Lower leg skin (tissue), 4 donors: ENCODE measurements at regions not wholly inside any gene's neighbourhood (a gene's known extent, or its start where the extent isn't known, plus 50 kb on each side); places are given as distances from the start of the nearest gene placed in this dataset.

Experiments used
- DNase-seq, 2 donors: peaks; one replicate each; pipeline ENCODE4 v3.0.0-alpha.2; 2019; ENCODE audit warnings: low spot score in 2 of 2
- H3K4me3 ChIP-seq: fragments of 200-600 bp; sonication (generic); 2 replicates; pipeline ENCODE4 v1.5.1; 2017; ENCODE audit warnings: mild to moderate bottlenecking, low read depth; ENCODE audit not compliant: poor library complexity, severe bottlenecking
- POLR2A ChIP-seq, 2 donors: fragments of 450-650 bp; IDR thresholded peaks; one replicate each; pipeline ENCODE4 v1.6.1; 2016 to 2017; ENCODE audit warnings: antibody characterized with exemption in 2 of 2, mild to moderate bottlenecking in 1 of 2, moderate library complexity in 1 of 2
- WGBS, 2 donors: methylation state at CpG; one replicate each; pipeline ENCODE4 v1.1.5; 2018; 5-methylcytosine and 5-hydroxymethylcytosine counted together
- intact Hi-C: fragments of 100-400 bp; cut with DNase I; formaldehyde crosslinking; loops from one replicate; pipeline ENCODE4 v1.15.0; 2023; ENCODE audit warnings: low total_unique reads
- TF ChIP-seq, protein P1 (sequence below), 3 donors: fragments of 450-650 bp; IDR thresholded peaks; one replicate each; pipeline ENCODE4 v1.5.1; 2016; ENCODE audit warnings: antibody characterized with exemption in 3 of 3, mild to moderate bottlenecking in 3 of 3, moderate library complexity in 2 of 3

DNA sequence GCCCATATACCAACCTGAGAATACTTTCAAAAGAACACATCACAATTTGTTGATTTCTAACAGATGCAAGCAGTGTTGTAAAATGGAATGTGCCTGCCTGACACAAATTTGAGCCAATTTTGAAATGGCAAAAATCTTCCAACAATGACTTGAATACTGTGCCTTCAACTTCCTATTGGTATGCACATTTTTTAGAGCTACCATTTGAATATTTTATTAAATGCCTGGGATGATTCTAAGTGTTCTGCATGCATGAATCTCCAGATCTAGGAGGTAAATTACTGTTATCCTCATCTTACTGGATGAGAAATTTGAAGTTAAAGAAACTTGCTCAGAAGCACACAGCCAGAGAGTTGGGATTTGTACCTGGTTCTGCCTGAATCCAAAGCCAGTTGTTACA lies 282.8 kb upstream of the LRRN1 start:
- DNase-seq: no peak
- TF ChIP-seq, protein P1, sequence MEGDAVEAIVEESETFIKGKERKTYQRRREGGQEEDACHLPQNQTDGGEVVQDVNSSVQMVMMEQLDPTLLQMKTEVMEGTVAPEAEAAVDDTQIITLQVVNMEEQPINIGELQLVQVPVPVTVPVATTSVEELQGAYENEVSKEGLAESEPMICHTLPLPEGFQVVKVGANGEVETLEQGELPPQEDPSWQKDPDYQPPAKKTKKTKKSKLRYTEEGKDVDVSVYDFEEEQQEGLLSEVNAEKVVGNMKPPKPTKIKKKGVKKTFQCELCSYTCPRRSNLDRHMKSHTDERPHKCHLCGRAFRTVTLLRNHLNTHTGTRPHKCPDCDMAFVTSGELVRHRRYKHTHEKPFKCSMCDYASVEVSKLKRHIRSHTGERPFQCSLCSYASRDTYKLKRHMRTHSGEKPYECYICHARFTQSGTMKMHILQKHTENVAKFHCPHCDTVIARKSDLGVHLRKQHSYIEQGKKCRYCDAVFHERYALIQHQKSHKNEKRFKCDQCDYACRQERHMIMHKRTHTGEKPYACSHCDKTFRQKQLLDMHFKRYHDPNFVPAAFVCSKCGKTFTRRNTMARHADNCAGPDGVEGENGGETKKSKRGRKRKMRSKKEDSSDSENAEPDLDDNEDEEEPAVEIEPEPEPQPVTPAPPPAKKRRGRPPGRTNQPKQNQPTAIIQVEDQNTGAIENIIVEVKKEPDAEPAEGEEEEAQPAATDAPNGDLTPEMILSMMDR (IDR thresholded peaks at IDR 0.05): no peak
- TF ChIP-seq POLR2A (IDR thresholded peaks at IDR 0.05): no peak
- intact Hi-C loops: no loop called here
- H3K4me3 ChIP-seq: no peak overlapping the region

DNA sequence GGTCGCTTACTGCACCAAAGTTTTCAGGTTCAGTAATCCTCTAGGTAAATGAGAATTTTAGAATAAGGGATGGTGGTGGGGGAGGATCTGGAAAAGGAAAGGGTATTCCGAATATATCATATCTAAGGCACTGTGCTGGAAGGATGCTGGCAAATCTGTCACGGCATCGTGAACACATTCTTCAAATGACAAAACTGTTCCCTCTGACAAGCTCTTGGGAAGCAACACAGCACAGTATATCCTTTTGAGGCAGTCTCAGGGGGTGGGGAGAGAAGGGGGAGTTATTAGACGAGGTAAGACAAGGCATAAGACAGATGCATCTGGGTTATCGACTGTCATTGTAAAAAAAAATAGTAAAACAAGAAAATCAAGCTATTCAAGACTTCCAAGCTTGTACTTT lies 289.6 kb upstream of the LRRN1 start:
- 44 to 56% methylated on average over 6 of the region's 6 CpGs for WGBS, 2 donors
- TF ChIP-seq POLR2A (IDR thresholded peaks at IDR 0.05): no peak
- TF ChIP-seq, protein P1 (IDR thresholded peaks at IDR 0.05): no peak
- H3K4me3 ChIP-seq: no peak overlapping the region
- no peak for DNase-seq
- intact Hi-C loops: no loop called here

DNA sequence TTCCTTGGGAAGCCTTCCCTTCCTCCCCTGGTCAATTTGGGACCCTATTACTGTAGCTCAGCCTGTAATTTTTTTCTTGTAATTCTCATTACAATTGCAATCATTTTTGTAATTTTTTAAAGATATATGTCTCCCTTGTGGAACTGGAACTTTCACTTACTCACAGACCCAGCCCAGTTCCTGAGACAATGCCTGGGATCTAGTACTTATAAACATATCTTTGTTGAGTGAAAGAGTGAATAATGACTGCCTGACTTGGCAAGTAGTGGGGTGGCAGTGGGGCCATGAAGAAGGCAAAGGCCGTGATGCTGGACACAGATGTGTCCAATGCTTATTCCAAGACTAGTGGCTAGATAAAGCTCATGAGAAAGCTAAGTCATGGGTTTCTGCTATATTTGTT lies 294.5 kb upstream of the LRRN1 start:
- no peak overlapping the region for H3K4me3 ChIP-seq
- TF ChIP-seq POLR2A (IDR thresholded peaks at IDR 0.05): no peak
- TF ChIP-seq, protein P1 (IDR thresholded peaks at IDR 0.05): no peak
- WGBS, 2 donors: 64 to 70% methylated on average over 1 of the region's 1 CpG
- DNase-seq: no peak
- intact Hi-C loops: no loop called here

DNA sequence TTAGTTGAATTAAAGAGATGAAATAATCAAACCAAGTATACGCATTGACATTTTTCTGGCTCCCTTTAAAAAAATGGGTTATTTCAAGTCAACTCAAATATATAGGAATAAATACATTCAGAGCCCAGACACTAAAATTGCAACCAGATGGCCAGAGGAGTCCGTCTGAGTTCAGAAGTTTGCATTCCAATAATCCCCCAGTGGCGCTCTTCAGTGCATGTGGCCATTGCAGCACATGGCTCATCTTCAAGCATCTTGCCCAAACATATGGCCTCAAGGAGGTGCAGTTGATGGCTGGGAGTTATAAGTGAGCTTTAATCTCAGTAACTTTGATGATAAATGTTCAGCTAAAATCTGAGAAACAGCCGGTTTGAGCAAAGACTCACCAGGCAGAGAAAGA lies 295.8 kb upstream of the LRRN1 start:
- DNase-seq: no peak
- no peak for TF ChIP-seq POLR2A (IDR thresholded peaks at IDR 0.05)
- TF ChIP-seq, protein P1 (IDR thresholded peaks at IDR 0.05): no peak
- 79 to 81% methylated on average over 4 of the region's 4 CpGs for WGBS, 2 donors
- intact Hi-C loops: no loop called here
- no peak overlapping the region for H3K4me3 ChIP-seq

DNA sequence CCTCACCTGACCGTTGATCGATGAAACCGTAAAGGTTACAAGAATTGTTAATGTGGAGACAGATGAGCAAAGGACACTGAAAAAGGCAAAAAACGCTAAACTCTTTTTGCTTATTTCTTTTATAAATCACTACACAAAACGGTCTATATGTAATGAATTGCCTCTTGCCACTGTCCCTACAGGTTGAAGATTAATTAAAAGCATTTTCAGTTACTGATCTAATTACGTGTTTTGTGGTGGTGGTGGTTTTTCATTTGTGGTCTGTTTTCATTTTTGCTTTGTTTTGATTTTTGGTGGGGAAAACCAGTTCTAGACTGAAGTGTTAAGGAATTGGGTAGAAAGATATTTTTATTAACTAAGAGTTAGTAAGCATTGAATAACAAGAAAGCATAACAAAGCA lies 299.2 kb upstream of the LRRN1 start:
- H3K4me3 ChIP-seq: no peak overlapping the region
- WGBS, 2 donors: 79 to 89% methylated on average over 6 of the region's 6 CpGs
- intact Hi-C loops: no loop called here
- DNase-seq: no peak
- TF ChIP-seq, protein P1 (IDR thresholded peaks at IDR 0.05): no peak
- no peak for TF ChIP-seq POLR2A (IDR thresholded peaks at IDR 0.05)

DNA sequence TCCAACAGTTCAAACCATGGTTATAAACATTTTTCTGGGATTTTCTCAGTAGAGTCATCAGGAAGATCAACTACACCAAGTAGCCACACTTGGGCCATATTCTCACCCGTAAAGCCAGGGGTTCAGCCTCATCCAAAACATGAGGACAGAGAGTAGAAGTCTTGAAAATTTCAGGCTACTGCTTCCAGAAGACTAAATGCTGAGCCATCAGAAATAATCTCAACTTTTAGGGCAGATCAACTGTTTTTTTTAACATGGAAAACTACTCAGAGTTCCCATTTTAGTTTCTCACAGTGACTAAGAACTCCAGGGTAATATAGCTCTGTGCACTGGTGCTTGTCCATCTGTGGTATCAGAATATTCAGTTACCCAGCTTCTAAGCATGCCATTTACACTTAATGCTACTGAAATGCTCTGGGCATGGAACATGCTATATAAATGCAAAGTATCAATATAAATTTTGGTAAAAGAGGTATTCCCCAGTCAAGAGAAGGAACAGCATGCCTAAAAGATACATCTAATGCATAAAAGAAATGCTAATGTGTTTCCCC lies 300.1 kb upstream of the LRRN1 start:
- WGBS, 2 donors: 86 to 89% methylated on average over 1 of the region's 1 CpG
- intact Hi-C loops: no loop called here
- no peak overlapping the region for H3K4me3 ChIP-seq
- DNase-seq: no peak
- TF ChIP-seq POLR2A (IDR thresholded peaks at IDR 0.05): no peak
- TF ChIP-seq, protein P1 (IDR thresholded peaks at IDR 0.05): no peak
